Stimulated activated CD8-positive, alpha-beta memory T cell treated with anti-CD3 and anti-CD28 coated beads, Interleukin-15, amount 100 ng/mL, for 48 hours (primary cell): ENCODE measurements at regions not wholly inside any gene's neighbourhood (a gene's known extent, or its start where the extent isn't known, plus 50 kb on each side); places are given as distances from the start of the nearest gene placed in this dataset.
"Not testable (repeated sequence)": the region's sequence is repeated elsewhere in the genome, so short reads cannot be mapped to it uniquely, and the experiment has no call there.

ENCODE experiments used
- DNase-seq, 2 donors: peaks; one replicate each; pipeline ENCODE4 v3.0.0-alpha.2; 2020; ENCODE audit warnings: low read depth in 2 of 2

- DNase-seq, result no peak
These were observed 135.2 kb upstream of the PREP start for GRCh38 chr6:105537981-105538578.

DNA sequence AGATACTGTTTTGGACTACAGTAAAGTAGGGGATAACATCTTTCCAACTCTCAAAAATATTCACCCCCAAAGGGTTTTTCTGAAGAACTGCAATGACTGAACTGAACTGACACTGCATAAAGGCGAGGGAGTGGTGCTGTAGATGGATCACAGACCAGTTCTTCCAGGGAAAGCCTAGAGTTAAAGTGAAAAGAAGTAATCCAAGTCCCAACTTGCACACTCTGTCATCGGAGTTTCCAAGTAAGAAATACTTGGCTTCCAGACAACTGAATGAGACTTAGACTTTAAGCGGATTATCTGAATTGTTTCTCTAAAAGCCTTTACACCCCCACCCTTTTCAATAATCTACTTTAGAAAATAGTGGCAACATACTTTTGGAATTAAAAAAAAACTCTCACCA is 134.1 kb upstream of the PREP start:
- no peak for DNase-seq

DNA sequence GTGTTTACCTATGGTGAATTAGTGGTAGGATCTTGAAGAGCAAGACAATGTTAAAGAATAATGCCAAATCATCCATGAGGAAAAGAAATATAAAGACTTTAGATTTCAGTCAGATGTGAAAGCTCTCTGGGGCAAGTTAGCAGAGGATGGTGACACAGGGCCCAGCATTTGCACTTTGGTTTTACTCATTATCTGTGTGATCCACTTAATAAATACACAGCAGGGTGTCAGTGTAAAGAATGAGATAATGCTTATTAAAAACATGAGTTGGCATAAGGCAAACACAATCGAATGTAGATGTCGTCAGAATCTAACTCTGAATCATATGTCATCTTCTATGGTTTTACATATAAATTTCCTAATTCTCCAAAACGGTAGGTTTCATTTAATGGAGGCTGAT is 130.4 kb upstream of the PREP start:
- no peak for DNase-seq

- no peak for DNase-seq
These were observed 123.5 kb upstream of the PREP start for GRCh38 chr6:105526225-105526872.

GRCh38 chr6:105522626-105523322 is 119.9 kb upstream of the PREP start:
- no peak for DNase-seq

GRCh38 chr6:105519954-105520353 is 117.1 kb upstream of the PREP start:
- no peak for DNase-seq

DNA sequence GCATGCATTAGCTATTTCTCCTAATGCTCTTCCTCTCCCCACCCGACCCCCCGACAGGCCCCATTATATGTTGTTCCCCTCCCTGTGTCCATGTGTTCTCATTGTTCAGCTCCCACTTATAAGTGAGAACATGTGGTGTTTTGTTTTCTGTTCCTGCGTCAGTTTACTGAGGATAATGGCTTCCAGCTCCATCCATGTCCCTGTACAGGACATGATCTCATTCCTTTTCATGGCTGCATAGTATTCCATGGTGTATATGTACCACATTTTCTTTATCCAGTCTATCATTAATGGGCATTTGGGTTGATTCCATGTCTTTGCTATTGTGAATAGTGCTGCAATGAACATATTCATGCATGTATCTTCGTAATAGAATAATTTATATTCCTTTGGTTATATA is 116.1 kb upstream of the PREP start:
- not testable (repeated sequence) for DNase-seq

- DNase-seq, result no peak
These were observed 112.2 kb upstream of the PREP start for GRCh38 chr6:105515054-105515453.

GRCh38 chr6:105514306-105514705 is 111.4 kb upstream of the PREP start:
- no peak for DNase-seq

- DNase-seq, result no peak
These were observed 108.8 kb upstream of the PREP start for GRCh38 chr6:105511639-105512038.

- DNase-seq, result no peak
These were observed 107.9 kb upstream of the PREP start for GRCh38 chr6:105510746-105511145.

DNA sequence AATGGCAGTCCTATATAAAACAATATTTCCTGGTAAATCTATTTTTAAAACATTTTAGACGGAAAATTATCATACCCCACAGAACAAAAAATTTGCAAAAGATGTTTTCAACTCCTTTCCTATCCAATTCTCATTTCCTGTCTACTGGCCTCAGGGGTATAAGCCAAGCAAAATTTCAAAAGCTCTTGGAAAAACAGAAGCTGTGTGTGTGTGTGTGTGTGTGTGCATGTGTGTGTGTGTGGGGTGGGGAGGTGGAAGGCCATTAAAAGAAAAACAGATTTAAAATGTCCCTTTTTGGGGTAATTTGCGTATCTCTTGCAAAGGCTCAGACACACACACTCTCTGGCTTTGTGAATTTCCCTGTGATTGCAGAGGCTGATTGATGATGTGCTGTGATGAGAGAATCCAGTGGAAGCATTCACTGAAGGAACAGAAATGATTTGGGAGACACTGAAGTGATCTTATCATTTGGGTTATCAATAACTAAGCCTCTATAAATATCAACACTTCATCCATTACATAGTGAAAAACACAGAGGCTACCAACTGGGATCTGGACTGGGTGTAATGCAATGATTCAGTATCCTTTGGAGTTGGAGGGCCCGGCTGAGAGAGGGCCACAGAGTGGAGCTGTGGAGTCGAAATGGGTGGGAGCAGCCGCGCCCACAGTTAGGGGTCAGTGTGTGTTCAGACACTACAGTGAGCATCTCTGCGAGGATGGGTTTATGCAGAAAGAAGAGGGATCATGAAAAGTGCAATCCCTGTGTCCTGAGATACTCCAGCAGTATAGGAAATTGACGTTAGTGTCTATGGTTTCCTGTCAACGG is 106.8 kb upstream of the PREP start:
- DNase-seq, result no peak

GRCh38 chr6:105507811-105508210 is 104.9 kb upstream of the PREP start:
- no peak for DNase-seq

DNA sequence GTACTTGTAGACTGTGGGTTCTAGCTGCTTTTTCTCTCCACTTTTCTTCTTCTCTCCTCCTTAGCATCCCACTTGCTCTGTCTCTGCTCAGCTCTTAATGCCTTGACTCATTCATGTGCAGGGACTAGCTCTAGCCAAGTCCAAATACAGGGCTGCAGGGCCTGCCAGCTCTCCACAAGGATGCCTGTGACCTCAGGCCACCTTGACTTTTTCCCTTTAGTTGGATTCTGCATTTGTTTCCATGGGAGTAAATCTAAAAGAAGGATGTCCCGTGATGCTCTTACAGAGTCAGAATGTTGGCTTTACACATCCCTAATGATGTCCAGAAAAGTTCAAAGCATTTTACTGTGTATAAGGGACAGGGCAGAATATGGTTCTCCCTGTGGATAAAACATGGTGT is 101.8 kb upstream of the PREP start:
- DNase-seq, result no peak

DNA sequence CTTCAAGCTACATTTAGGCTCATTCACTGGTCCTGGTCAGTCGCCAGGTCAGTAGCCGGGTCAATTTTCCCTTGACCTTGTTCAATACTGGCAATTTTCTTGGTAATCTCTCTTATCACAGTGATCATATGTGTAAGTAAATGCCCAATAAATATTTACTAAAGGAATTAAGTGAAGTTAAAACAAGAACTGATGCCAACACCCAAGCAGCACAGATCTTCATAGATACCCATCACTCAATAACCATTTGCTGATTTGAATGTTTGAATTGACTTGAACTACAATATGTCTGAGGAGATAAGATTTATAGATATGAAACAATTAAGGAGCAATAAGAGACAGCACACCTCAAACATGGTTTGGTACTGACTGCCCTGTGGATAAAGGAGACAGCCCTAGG is 100.8 kb upstream of the PREP start:
- no peak for DNase-seq

DNA sequence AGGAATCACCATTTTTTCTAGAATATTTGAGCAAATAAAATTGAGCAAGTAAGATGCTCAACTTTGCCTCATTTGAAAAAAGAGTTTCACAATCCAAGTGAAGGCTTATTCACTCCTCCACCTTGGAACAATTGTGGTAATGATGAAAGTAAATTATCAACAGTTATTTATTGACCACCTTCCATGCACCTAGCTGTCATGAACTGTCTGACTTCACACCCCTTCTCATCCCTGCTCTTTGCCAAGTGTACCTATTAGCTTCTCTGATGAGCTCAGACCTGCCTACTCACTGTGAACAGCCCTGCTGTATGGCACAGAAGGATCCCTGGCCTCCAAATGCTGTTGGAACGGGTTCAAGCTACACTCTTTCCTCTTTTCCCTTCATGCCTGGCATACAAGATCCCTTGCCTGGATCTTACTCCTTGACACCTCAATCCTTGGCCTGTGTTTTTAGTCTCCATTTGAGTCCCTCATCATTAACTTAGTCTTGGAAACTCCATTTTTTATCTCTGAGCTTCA is 99.0 kb upstream of the PREP start:
- no peak for DNase-seq

DNA sequence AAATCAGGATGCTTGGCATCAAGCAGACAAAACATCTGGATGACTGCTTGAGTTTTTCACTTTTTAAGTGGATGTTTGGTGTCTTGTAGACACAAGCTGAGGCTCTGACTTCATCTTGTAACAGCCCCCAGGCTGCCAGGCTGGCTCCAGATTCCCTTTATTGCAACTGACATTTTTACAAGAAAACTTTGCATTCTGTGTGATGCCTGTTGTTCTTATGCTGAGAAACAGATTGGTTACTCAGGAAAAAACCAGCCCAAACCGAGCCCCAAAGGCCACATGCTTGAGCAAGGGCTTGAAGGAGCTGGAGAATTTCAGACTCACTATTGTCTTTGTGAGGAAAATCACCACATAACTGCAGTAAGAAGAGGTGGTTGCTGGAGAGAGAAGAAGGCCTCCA is 98.4 kb upstream of the PREP start:
- no peak for DNase-seq

- DNase-seq, result no peak
These were observed 97.8 kb upstream of the PREP start for GRCh38 chr6:105500693-105501092.

DNA sequence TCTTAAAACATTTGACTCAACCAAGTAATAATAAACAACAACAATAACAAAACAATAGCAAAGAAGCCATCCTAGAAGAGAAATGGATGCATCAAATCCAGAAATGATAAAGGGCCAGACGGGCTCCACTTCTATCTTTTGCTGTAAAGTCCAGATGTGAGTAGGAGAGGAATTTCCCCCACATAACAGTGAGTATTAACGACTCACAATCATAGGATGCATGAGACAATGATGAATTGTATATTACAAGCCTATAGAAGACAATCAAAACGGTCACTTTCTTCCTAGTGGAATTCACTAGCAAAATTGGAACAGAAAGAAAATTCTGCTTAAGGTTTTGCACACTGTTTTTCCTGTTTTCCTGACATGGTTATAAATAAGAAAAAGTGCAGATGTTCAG is 97.0 kb upstream of the PREP start:
- DNase-seq, result no peak

DNA sequence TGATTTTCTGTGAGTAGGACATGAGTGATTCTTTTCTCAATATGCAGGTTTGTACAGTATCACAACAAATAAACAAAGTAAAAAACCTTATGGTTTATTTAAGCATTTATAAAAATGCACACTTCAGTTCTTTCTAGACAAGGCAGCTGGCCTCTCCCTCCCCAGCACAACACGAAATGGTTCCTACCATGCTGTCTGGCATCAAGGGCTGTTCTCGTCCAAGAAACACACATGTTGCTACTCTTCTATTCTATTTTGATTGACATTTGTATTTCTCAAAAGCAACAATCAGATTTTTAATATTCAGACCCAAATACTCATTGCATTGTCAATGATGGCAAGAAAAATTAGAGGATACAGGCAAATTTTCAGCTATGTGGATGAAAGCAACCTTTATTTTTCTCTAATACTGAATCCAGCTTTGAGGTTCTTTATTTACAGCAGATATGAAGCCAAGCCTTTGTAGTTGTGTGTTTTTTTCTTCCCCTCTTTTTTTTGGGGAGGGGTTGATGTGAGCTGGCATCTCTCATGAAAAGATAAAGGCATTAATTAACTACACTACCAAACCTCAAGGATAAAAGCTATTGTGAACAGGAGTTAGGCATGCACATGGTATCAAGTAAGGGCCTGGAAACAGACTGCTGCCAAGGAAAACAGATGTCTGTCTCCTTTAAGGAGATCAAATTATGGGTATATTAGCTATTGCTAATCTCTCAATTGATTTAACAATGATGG is 96.4 kb upstream of the PREP start:
- DNase-seq, result no peak

- DNase-seq, result no peak
These were observed 94.7 kb upstream of the PREP start for GRCh38 chr6:105497549-105497948.

DNA sequence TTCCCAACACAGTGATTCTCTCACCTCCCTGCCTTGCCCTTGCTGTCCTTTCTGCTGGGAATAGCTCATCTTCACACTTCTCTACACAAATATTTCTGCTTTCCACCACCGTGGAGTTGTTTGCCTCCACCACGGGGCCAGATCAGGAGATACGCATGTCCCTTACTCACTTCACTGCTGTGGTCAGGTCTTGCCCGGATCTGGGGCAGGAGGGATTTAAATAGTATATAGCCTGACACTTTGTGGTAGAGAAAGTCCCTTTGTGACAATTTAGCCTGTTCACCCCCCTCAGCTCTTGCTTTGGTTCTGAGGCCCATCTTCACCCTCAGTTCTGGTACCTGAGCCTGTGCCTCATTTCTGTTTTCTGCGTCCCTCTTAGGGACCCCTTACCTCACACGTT is 92.6 kb upstream of the PREP start:
- DNase-seq, result no peak
